WTC11 (cell line): ENCODE measurements at regions not wholly inside any gene's neighbourhood (a gene's known extent, or its start where the extent isn't known, plus 50 kb on each side); places are given as distances from the start of the nearest gene placed in this dataset.

Experiments used
- ATF1 ChIP-seq: sonication (generic); formaldehyde crosslinking; IDR thresholded peaks from 2 replicates; pipeline ENCODE4 v1.8.1; 2023; ENCODE audit warnings: mild to moderate bottlenecking, moderate library complexity, missing genetic modification reagents
- CBFB ChIP-seq: sonication (generic); formaldehyde crosslinking; IDR thresholded peaks from 2 replicates; pipeline ENCODE4 v1.8.1; 2022; ENCODE audit warnings: mild to moderate bottlenecking, low read depth, missing genetic modification reagents
- CTCF ChIP-seq: fragments of 200-600 bp; IDR thresholded peaks from 2 replicates; pipeline ENCODE4 v1.8.0; 2022; ENCODE audit warnings: antibody characterized with exemption
- HMGXB4 ChIP-seq: sonication (generic); formaldehyde crosslinking; IDR thresholded peaks from 2 replicates; pipeline ENCODE4 v1.8.1; 2023; ENCODE audit warnings: mild to moderate bottlenecking, moderate library complexity, missing genetic modification reagents
- NFE2L1 ChIP-seq: sonication (generic); formaldehyde crosslinking; IDR thresholded peaks from 2 replicates; pipeline ENCODE4 v1.8.1; 2023; ENCODE audit warnings: missing genetic modification reagents
- NR1H2 ChIP-seq: sonication (generic); formaldehyde crosslinking; IDR thresholded peaks from 2 replicates; pipeline ENCODE4 v1.9.0; 2021; ENCODE audit warnings: mild to moderate bottlenecking, moderate library complexity, missing genetic modification reagents
- NR3C1 ChIP-seq: sonication (generic); formaldehyde crosslinking; conservative IDR thresholded peaks from 2 replicates; pipeline ENCODE4 v1.8.1; 2023; ENCODE audit warnings: low read depth, mild to moderate bottlenecking, missing genetic modification reagents
- PREB ChIP-seq: sonication (generic); formaldehyde crosslinking; IDR thresholded peaks from 2 replicates; pipeline ENCODE4 v1.8.1; 2022; ENCODE audit warnings: mild to moderate bottlenecking, missing genetic modification reagents, moderate library complexity, borderline replicate concordance
- USF1 ChIP-seq: sonication (generic); formaldehyde crosslinking; IDR thresholded peaks from 2 replicates; pipeline ENCODE4 v1.8.0; 2022; ENCODE audit warnings: mild to moderate bottlenecking, missing genetic modification reagents
- USF2 ChIP-seq: sonication (generic); formaldehyde crosslinking; IDR thresholded peaks from 2 replicates; pipeline ENCODE4 v1.8.1; 2023; ENCODE audit warnings: mild to moderate bottlenecking, missing genetic modification reagents, moderate library complexity
- ZNF121 ChIP-seq: sonication (generic); formaldehyde crosslinking; IDR thresholded peaks from 2 replicates; pipeline ENCODE4 v1.8.0; 2023; ENCODE audit warnings: missing genetic modification reagents
- ZNF232 ChIP-seq: sonication (generic); formaldehyde crosslinking; IDR thresholded peaks from 2 replicates; pipeline ENCODE4 v1.8.0; 2022; ENCODE audit warnings: mild to moderate bottlenecking, missing genetic modification reagents
- ZNF281 ChIP-seq: sonication (generic); formaldehyde crosslinking; IDR thresholded peaks from 2 replicates; pipeline ENCODE4 v1.8.0; 2023; ENCODE audit warnings: mild to moderate bottlenecking, missing genetic modification reagents
- ZNF512 ChIP-seq: sonication (generic); formaldehyde crosslinking; IDR thresholded peaks from 2 replicates; pipeline ENCODE4 v1.8.1; 2022; ENCODE audit warnings: missing genetic modification reagents, borderline replicate concordance

GRCh38 chr4:81971061-81971460 is 402.7 kb downstream of the HNRNPD start:
- TF ChIP-seq NFE2L1 (CRISPR knock-in tag): no peak
- TF ChIP-seq USF1 (CRISPR knock-in tag): no peak
- no peak for TF ChIP-seq ZNF121
- TF ChIP-seq CTCF: no peak
- TF ChIP-seq ATF1: no peak
- TF ChIP-seq CBFB (CRISPR knock-in tag): no peak
- no peak for TF ChIP-seq USF2 (CRISPR knock-in tag)
- TF ChIP-seq NR1H2: no peak
- no peak for TF ChIP-seq NR3C1 (CRISPR knock-in tag)
- TF ChIP-seq ZNF281 (CRISPR knock-in tag): no peak
- TF ChIP-seq HMGXB4 (CRISPR knock-in tag): no peak
- no peak for TF ChIP-seq ZNF512 (CRISPR knock-in tag)
- TF ChIP-seq PREB (CRISPR knock-in tag): no peak
- TF ChIP-seq ZNF232: no peak
